IMR-90 (cell line): ENCODE measurements at regions not wholly inside any gene's neighbourhood (a gene's known extent, or its start where the extent isn't known, plus 50 kb on each side); places are given as distances from the start of the nearest gene placed in this dataset.

Experiments
- ATAC-seq: fragments of 200-7000 bp; cut with Tn5 transposase; 2 replicates; pipeline ENCODE4 v1.9.1; 2020; ENCODE audit warnings: low read depth, mild to moderate bottlenecking, moderate library complexity
- BruUV-seq: library from RNA; stranded (reverse); fragments of 400-500 nt; replicated peaks from 2 replicates; lab custom pipeline; 2021; lab: Mats Ljungman, UMichigan
- CTCF ChIA-PET: fragments of 300-600 bp; formaldehyde crosslinking; extraction: SDS; loops from one replicate; lab custom pipeline; 2021; ENCODE audit warnings: antibody characterized with exemption; lab: Yijun Ruan, JAX
- POLR2A ChIA-PET: fragments of 300-600 bp; sonication (Branson Sonifier 250); formaldehyde crosslinking; loops from one replicate; lab custom pipeline; 2022; ENCODE audit warnings: antibody characterized with exemption; ENCODE audit not compliant: unreplicated experiment; lab: Charles Lee
- DNase-seq: peaks from one replicate; pipeline ENCODE4 v3.0.0; 2013
- H2AFZ ChIP-seq: replicated peaks from 2 replicates; pipeline ENCODE3; 2013; ENCODE audit warnings: low read length, mild to moderate bottlenecking; ENCODE audit not compliant: poor library complexity
- H2AK5ac ChIP-seq: 2 replicates; pipeline ENCODE4 v1.6.1; 2013; ENCODE audit warnings: low read depth, low read length, inconsistent platforms
- H2AK9ac ChIP-seq: replicated peaks from 2 replicates; pipeline ENCODE3; 2013; ENCODE audit warnings: mild to moderate bottlenecking, low read depth, low read length, moderate library complexity; ENCODE audit not compliant: poor library complexity
- H2BK120ac ChIP-seq: 2 replicates; pipeline ENCODE4 v1.6.1; 2013; ENCODE audit warnings: low read depth, low read length, inconsistent platforms
- H2BK15ac ChIP-seq: 3 replicates; pipeline ENCODE4 v1.6.1; 2013; ENCODE audit warnings: low read depth, low read length, inconsistent platforms
- H2BK20ac ChIP-seq: 2 replicates; pipeline ENCODE4 v1.6.1; 2013; ENCODE audit warnings: low read depth, mild to moderate bottlenecking, inconsistent platforms, low read length, moderate library complexity
- H2BK5ac ChIP-seq: 2 replicates; pipeline ENCODE4 v1.6.1; 2013; ENCODE audit warnings: mild to moderate bottlenecking, low read depth, low read length, inconsistent platforms; ENCODE audit not compliant: poor library complexity, severe bottlenecking
- H3K14ac ChIP-seq: replicated peaks from 2 replicates; pipeline ENCODE4 v1.6.1; 2013; ENCODE audit warnings: low read depth, low read length, inconsistent platforms
- H3K18ac ChIP-seq: 2 replicates; pipeline ENCODE4 v1.6.1; 2013; ENCODE audit warnings: low read depth, low read length, control low read depth
- H3K23ac ChIP-seq: 2 replicates; pipeline ENCODE4 v1.6.1; 2013; ENCODE audit warnings: low read depth, low read length, inconsistent platforms
- H3K27ac ChIP-seq: 2 replicates; pipeline ENCODE4 v1.5.1; 2013; ENCODE audit warnings: mild to moderate bottlenecking, control low read depth, low read length; ENCODE audit not compliant: insufficient read depth
- H3K27me3 ChIP-seq: 2 replicates; pipeline ENCODE4 v1.6.1; 2013; ENCODE audit warnings: low read length; ENCODE audit not compliant: control insufficient read depth, insufficient read depth
- H3K36me3 ChIP-seq: 2 replicates; pipeline ENCODE4 v1.6.1; 2013; ENCODE audit warnings: low read length, mixed read lengths; ENCODE audit not compliant: control insufficient read depth, insufficient read depth
- H3K4ac ChIP-seq: 2 replicates; pipeline ENCODE4 v1.6.1; 2013; ENCODE audit warnings: low read depth, low read length, inconsistent platforms
- H3K4me1 ChIP-seq: 2 replicates; pipeline ENCODE4 v1.6.1; 2013; ENCODE audit warnings: low read length, mixed read lengths; ENCODE audit not compliant: control insufficient read depth, insufficient read depth
- H3K4me2 ChIP-seq: 2 replicates; pipeline ENCODE4 v1.6.1; 2013; ENCODE audit warnings: low read depth, mild to moderate bottlenecking, control low read depth, low read length, moderate library complexity
- H3K4me3 ChIP-seq: 2 replicates; pipeline ENCODE4 v1.5.1; 2013; ENCODE audit warnings: low read depth, mild to moderate bottlenecking, control low read depth, low read length, moderate library complexity; ENCODE audit not compliant: insufficient read depth
- H3K56ac ChIP-seq: 2 replicates; pipeline ENCODE4 v1.6.1; 2013; ENCODE audit warnings: low read length, inconsistent platforms; ENCODE audit not compliant: insufficient read depth; ENCODE audit errors: extremely low read depth
- H3K79me1 ChIP-seq, 2 experiments: 2 replicates each; pipeline ENCODE4 v1.6.1; 2013; ENCODE audit warnings: low read length in 2 of 2, inconsistent platforms in 1 of 2, low read depth in 1 of 2
- H3K9ac ChIP-seq: 2 replicates; pipeline ENCODE4 v1.6.1; 2013; ENCODE audit warnings: low read depth, low read length, control low read depth
- H3K9me1 ChIP-seq: 2 replicates; pipeline ENCODE4 v1.6.1; 2013; ENCODE audit warnings: low read length, inconsistent platforms; ENCODE audit not compliant: insufficient read depth
- H3K9me3 ChIP-seq: 2 replicates; pipeline ENCODE4 v1.6.1; 2013; ENCODE audit warnings: low read length; ENCODE audit not compliant: control insufficient read depth, insufficient read depth
- H4K20me1 ChIP-seq: 2 replicates; pipeline ENCODE4 v1.6.1; 2013; ENCODE audit warnings: low read length, inconsistent platforms; ENCODE audit not compliant: insufficient read depth
- H4K5ac ChIP-seq: 2 replicates; pipeline ENCODE4 v1.6.1; 2013; ENCODE audit warnings: mild to moderate bottlenecking, low read depth, low read length, control low read depth
- H4K8ac ChIP-seq, 2 experiments: 2 replicates each; pipeline ENCODE4 v1.6.1; 2013; ENCODE audit warnings: low read depth in 2 of 2, low read length in 2 of 2, control low read depth in 1 of 2, inconsistent platforms in 1 of 2
- H4K91ac ChIP-seq: 2 replicates; pipeline ENCODE4 v1.6.1; 2013; ENCODE audit warnings: low read depth, low read length, inconsistent platforms; ENCODE audit not compliant: insufficient read depth
- CEBPB ChIP-seq: IDR thresholded peaks from 2 replicates; pipeline ENCODE4 v1.6.1; 2012; ENCODE audit warnings: low read depth, low read length, improper control_type of control experiment
- FOS ChIP-seq: fragments of 150-350 bp; IDR thresholded peaks from 2 replicates; pipeline ENCODE4 v1.6.1; 2016; ENCODE audit warnings: low read depth, low read length
- WGBS, 2 experiments: methylation state at CpG; one replicate each; pipeline versions ENCODE4 v1.1.5 to v1.1.7; 2013; ENCODE audit warnings: missing lambda C conversion rate in 2 of 2; ENCODE audit not compliant: insufficient read length in 1 of 2; ENCODE audit errors: extremely low coverage in 2 of 2; 5-methylcytosine and 5-hydroxymethylcytosine counted together
- dilution Hi-C: fragments of 300-500 bp; cut with HindIII; formaldehyde crosslinking; loops from one replicate; pipeline ENCODE4 v1.14.3; 2018; ENCODE audit warnings: low sequenced_read_pairs; ENCODE audit not compliant: unreplicated experiment
- in situ Hi-C: fragments of 300-500 bp; cut with MboI; formaldehyde crosslinking; loops from 3 replicates; pipeline ENCODE4 v1.14.3; 2019; ENCODE audit warnings: low sequenced_read_pairs, inconsistent platforms, mixed read lengths
- intact Hi-C: fragments of 100-400 bp; cut with micrococcal nuclease; formaldehyde crosslinking; loops from 2 replicates; pipeline ENCODE4 v1.10.0; 2022

DNA sequence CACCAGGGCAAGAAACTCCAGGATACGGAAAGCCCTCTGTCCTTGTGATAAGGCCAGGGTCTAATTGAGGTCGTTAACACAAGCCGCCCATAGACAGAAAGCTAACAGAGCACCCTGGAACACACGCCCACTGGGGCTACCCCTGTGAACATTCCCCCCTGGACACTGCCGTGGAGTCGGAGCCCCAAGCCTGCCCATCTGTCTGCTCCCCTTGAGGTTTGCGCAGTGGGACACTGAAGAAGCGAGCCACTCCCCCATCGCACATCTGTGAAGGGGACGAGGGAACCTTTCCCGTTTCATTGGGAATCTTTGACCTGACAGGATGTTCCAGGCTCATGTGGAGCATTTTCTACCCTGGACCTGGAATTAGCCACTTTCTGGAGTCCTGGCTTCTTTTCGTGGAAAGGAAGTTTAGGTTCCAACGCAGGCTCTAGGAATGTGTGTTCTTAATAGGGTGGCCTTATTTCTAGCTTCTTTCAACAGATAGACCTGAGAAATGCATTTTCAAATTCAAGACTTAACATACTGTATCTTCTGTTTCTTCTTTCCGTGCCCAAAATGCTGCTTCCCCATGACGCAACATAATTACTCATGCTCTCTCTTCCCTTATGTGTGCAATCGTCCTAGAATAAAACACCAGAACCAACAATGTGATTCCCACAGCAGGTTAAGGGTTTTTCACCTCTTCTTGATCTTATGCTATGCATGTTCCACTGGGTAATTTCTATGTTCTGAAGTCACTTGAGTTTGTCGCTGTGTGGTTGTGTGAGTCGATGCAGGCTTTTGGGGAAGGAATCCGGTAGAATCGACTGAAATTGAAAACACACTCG is 161.1 kb downstream of the ERMARD start:
- Histone ChIP-seq H3K9me1 (no peaks in the 10 kb centered on the region), H4K20me1 (no peaks in the 10 kb centered on the region), H3K4me1 (no peaks in the 10 kb centered on the region), H3K4ac (no peak overlapping the region), H3K18ac (no peak overlapping the region), H3K56ac (no peak overlapping the region), H3K4me3 (no peak overlapping the region), H3K9ac (no peak overlapping the region), H2BK120ac (no peak overlapping the region), H4K91ac (no peak overlapping the region), H3K27me3 (no peaks in the 10 kb centered on the region), H3K36me3 (no peaks in the 10 kb centered on the region), H2BK5ac (no peak overlapping the region), H4K5ac (no peak overlapping the region), H2AFZ (no peak overlapping the region), H3K4me2 (no peak overlapping the region), H3K23ac (no peak overlapping the region), H3K79me1 (no peaks in the 10 kb centered on the region), H2AK9ac (no peak overlapping the region), H2BK20ac (no peak overlapping the region), H2BK15ac (no peak overlapping the region), H4K8ac (no peak overlapping the region), H3K27ac (no peak overlapping the region), H3K14ac (no peak overlapping the region), H2AK5ac (no peak overlapping the region), H3K9me3 (peaks cover 43% of the 10 kb centered on the region)
- BruUV-seq: no TSS peak
- DNase-seq (no peak), ATAC-seq (no peak)
- CTCF ChIA-PET: no interaction called here
- dilution Hi-C loops: no loop called here
- in situ Hi-C loops: no loop called here
- TF ChIP-seq FOS (no peak), CEBPB (0 out of 2 replicates have a peak, but pooled peaks have one; percentile 16)
- WGBS, 2 experiments: 62% methylated on average over 5 of the region's 21 CpGs; no CpG with 5 or more reads in 1 of the 2 experiments
- intact Hi-C loops: no loop called here
- POLR2A ChIA-PET: no interaction called here
